ENCODE measurements at regions not wholly inside any gene's neighbourhood (a gene's known extent, or its start where the extent isn't known, plus 50 kb on each side); places are given as distances from the start of the nearest gene placed in this dataset.

DNA sequence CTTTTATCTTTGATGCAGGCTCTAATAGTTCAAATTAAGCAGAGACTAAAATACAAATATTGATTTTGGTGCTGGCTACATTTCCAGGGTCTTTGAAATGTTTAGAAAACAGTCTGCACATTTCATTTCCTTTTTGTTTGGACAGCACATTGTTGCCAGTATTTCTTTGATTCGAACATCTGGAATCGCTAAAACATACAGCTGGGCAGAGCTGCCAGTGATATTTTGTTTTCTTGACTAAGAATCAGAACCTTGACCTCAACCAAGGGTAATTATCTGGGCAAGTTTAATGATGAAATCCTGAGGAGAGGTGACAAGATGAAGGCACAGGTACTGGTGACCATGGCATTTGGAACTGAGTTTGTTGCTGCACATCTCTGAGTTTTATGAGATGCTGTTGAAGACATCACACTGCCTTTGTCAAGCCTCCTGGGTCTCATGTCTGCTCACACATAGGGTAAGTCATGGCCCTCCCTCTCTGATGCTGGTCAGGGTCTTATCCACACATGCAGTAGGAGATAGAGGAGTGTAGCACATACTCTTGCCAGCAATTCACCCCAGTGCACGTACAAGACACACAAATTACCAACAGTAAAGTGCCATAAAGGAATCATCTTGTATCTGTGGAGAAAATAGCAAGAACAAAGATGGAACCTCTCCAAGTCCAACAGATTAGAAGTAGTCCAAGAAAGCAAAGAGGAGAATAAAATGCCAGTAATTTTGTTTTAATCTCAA is 391.9 kb downstream of the RND3 start:
- POLR2A ChIA-PET = no interaction called here

More for the DNA sequence above, 391.9 kb downstream of the RND3 start:
- Histone ChIP-seq H2AFZ (ENCODE audit: low read depth, low read length) (no peak overlapping the region), H3K9me3 (replicated peaks; ENCODE audit: control insufficient read depth, insufficient read depth, low read depth, low read length) (no peaks in the 10 kb centered on the region), H3K36me3 (ENCODE audit: control insufficient read depth, insufficient read depth, low read length) (no peaks in the 10 kb centered on the region), H3K4me2 (ENCODE audit: insufficient read depth, low read length) (no peak overlapping the region), H3K9ac (ENCODE audit: insufficient read depth in 1 of 2, low read depth in 2 of 2, low read length in 2 of 2) (no peak overlapping the region), H3K9me1 (ENCODE audit: control insufficient read depth, insufficient read depth, low read length) (no peaks in the 10 kb centered on the region), H3K4me1 (replicated peaks in 1 of 2; ENCODE audit: control insufficient read depth in 2 of 2, insufficient read depth in 2 of 2, low read length in 2 of 2) (no peaks in the 10 kb centered on the region), H3K27me3 (ENCODE audit: control insufficient read depth in 2 of 2, insufficient read depth in 2 of 2, low read length in 2 of 2) (no peaks in the 10 kb centered on the region), H3K27ac (ENCODE audit: extremely low read depth, low read depth, low read length) (no peak overlapping the region), H3K4me3 (no peak overlapping the region), H3K79me2 (ENCODE audit: control insufficient read depth, insufficient read depth, low read length) (no peaks in the 10 kb centered on the region), H4K20me1 (replicated peaks; ENCODE audit: control insufficient read depth, insufficient read depth, low read length) (no peaks in the 10 kb centered on the region)
- CTCF ChIA-PET (ENCODE audit: low intra/inter-chr PET ratio) = no interaction called here
- intact Hi-C loops (cut with micrococcal nuclease) (no loop called here), in situ Hi-C loops (cut with MboI) (no loop called here)
- 3% methylated on average over 3 of the region's 3 CpGs for WGBS (ENCODE audit: insufficient coverage, low coverage, missing lambda C conversion rate)
- no TSS peak for BruUV-seq (replicated peaks)
- DNase-seq (ENCODE audit: extremely low read depth in 1 of 4, low spot score in 3 of 4) (no peak), ATAC-seq (no peak), FAIRE-seq (peak; percentile 46)
- TF ChIP-seq RBM39 (optimal IDR thresholded peaks at IDR 0.05; ENCODE audit: low read depth, low read length) = no peak
- TF ChIP-seq TRIM24 (IDR thresholded peaks at IDR 0.05) = no peak
- TF ChIP-seq, protein P1, sequence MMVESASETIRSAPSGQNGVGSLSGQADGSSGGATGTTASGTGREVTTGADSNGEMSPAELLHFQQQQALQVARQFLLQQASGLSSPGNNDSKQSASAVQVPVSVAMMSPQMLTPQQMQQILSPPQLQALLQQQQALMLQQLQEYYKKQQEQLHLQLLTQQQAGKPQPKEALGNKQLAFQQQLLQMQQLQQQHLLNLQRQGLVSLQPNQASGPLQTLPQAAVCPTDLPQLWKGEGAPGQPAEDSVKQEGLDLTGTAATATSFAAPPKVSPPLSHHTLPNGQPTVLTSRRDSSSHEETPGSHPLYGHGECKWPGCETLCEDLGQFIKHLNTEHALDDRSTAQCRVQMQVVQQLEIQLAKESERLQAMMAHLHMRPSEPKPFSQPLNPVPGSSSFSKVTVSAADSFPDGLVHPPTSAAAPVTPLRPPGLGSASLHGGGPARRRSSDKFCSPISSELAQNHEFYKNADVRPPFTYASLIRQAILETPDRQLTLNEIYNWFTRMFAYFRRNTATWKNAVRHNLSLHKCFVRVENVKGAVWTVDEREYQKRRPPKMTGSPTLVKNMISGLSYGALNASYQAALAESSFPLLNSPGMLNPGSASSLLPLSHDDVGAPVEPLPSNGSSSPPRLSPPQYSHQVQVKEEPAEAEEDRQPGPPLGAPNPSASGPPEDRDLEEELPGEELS (CRISPR knock-in tag; IDR thresholded peaks at IDR 0.05; ENCODE audit: borderline replicate concordance) = no peak
- no peak for TF ChIP-seq SRSF7 (optimal IDR thresholded peaks at IDR 0.05; ENCODE audit: low read depth, low read length)
- no peak for TF ChIP-seq ESRRA (IDR thresholded peaks at IDR 0.05; ENCODE audit: borderline replicate concordance, low read depth)
- TF ChIP-seq U2AF2 (optimal IDR thresholded peaks at IDR 0.05; ENCODE audit: low read depth, low read length) = no peak
- TF ChIP-seq SPI1 (IDR thresholded peaks at IDR 0.05; ENCODE audit: borderline replicate concordance, low read depth, low read length) = no peak
- no peak for TF ChIP-seq NR2C2 (CRISPR knock-in tag; IDR thresholded peaks at IDR 0.05)
- no peak for TF ChIP-seq NR2C2 (tag; IDR thresholded peaks at IDR 0.05)
- TF ChIP-seq ZNF239 (CRISPR knock-in tag; IDR thresholded peaks at IDR 0.05) = no peak
- TF ChIP-seq, protein P2, sequence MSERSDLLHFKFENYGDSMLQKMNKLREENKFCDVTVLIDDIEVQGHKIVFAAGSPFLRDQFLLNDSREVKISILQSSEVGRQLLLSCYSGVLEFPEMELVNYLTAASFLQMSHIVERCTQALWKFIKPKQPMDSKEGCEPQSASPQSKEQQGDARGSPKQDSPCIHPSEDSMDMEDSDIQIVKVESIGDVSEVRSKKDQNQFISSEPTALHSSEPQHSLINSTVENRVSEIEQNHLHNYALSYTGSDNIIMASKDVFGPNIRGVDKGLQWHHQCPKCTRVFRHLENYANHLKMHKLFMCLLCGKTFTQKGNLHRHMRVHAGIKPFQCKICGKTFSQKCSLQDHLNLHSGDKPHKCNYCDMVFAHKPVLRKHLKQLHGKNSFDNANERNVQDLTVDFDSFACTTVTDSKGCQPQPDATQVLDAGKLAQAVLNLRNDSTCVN (CRISPR knock-in tag; IDR thresholded peaks at IDR 0.05) = no peak
- TF ChIP-seq BRF1 (IDR thresholded peaks at IDR 0.05; ENCODE audit: borderline replicate concordance, extremely low read depth, insufficient read length) = no peak
- TF ChIP-seq MAFG (tag; conservative IDR thresholded peaks at IDR 0.05) = no peak
- no peak for TF ChIP-seq HNRNPL (IDR thresholded peaks at IDR 0.05; ENCODE audit: low read depth, low read length)
- no peak for TF ChIP-seq TOE1 (IDR thresholded peaks at IDR 0.05; ENCODE audit: borderline replicate concordance)
- no peak for TF ChIP-seq TOE1 (CRISPR knock-in tag; IDR thresholded peaks at IDR 0.05; ENCODE audit: borderline replicate concordance, low read depth)
- TF ChIP-seq CCAR2 (IDR thresholded peaks at IDR 0.05; ENCODE audit: low read depth, low read length) = no peak
- no peak for TF ChIP-seq CHD4 (IDR thresholded peaks at IDR 0.05; ENCODE audit: insufficient read depth, insufficient replicate concordance, low read depth, low read length, poor library complexity, severe bottlenecking)
- TF ChIP-seq MCM5 (IDR thresholded peaks at IDR 0.05; ENCODE audit: low read depth) = no peak
- TF ChIP-seq JUN (IDR thresholded peaks at IDR 0.05; ENCODE audit: borderline replicate concordance, low read depth, low read length) = no peak
- no peak for TF ChIP-seq JUN (CRISPR knock-in tag; IDR thresholded peaks at IDR 0.05; ENCODE audit: borderline replicate concordance)

Measured in K562 (cell line).